ENCODE measurements at regions not wholly inside any gene's neighbourhood (a gene's known extent, or its start where the extent isn't known, plus 50 kb on each side); places are given as distances from the start of the nearest gene placed in this dataset.
A peak's percentile ranks its signal among the peaks of the same experiment; 100 is the strongest.

GRCh38 chr5:4116834-4117233 lies 521.2 kb downstream of the IRX1 start:
- no peak for DNase-seq (ENCODE audit: low read depth in 2 of 2)

GRCh38 chr5:4124221-4124970 lies 528.8 kb downstream of the IRX1 start:
- no peak for DNase-seq (ENCODE audit: low read depth in 2 of 2)

- DNase-seq (ENCODE audit: low read depth in 2 of 2) = no peak
These were observed 533.4 kb downstream of the IRX1 start for GRCh38 chr5:4128994-4129393.

- no peak for DNase-seq (ENCODE audit: low read depth in 2 of 2)
These were observed 533.9 kb downstream of the IRX1 start for GRCh38 chr5:4129523-4129922.

GRCh38 chr5:4130819-4131218 lies 535.2 kb downstream of the IRX1 start:
- no peak for DNase-seq (ENCODE audit: low read depth in 2 of 2)

GRCh38 chr5:4137781-4138180 lies 542.1 kb downstream of the IRX1 start:
- DNase-seq (ENCODE audit: low read depth in 2 of 2) = no peak

GRCh38 chr5:4142842-4143241 lies 547.2 kb downstream of the IRX1 start:
- no peak for DNase-seq (ENCODE audit: low read depth in 2 of 2)

- DNase-seq (ENCODE audit: low read depth in 2 of 2) = no peak
These were observed 548.9 kb downstream of the IRX1 start for GRCh38 chr5:4144411-4145007.

- DNase-seq (ENCODE audit: low read depth in 2 of 2) = no peak
These were observed 549.9 kb downstream of the IRX1 start for GRCh38 chr5:4145511-4145910.

- DNase-seq (ENCODE audit: low read depth in 2 of 2) = no peak
These were observed 552.4 kb downstream of the IRX1 start for GRCh38 chr5:4148009-4148408.

- no peak for DNase-seq (ENCODE audit: low read depth in 2 of 2)
These were observed 554.4 kb downstream of the IRX1 start for GRCh38 chr5:4150067-4150466.

GRCh38 chr5:4156153-4156552 lies 560.5 kb downstream of the IRX1 start:
- DNase-seq (ENCODE audit: low read depth in 2 of 2) = no peak

GRCh38 chr5:4156889-4157288 lies 561.3 kb downstream of the IRX1 start:
- no peak for DNase-seq (ENCODE audit: low read depth in 2 of 2)

GRCh38 chr5:4158750-4159447 lies 563.3 kb downstream of the IRX1 start:
- no peak for DNase-seq (ENCODE audit: low read depth in 2 of 2)

- no peak for DNase-seq (ENCODE audit: low read depth in 2 of 2)
These were observed 564.0 kb downstream of the IRX1 start for GRCh38 chr5:4159681-4160080.

- DNase-seq (ENCODE audit: low read depth in 2 of 2) = no peak
These were observed 568.5 kb downstream of the IRX1 start for GRCh38 chr5:4164167-4164566.

GRCh38 chr5:4180703-4181102 lies 585.1 kb downstream of the IRX1 start:
- DNase-seq (ENCODE audit: low read depth in 2 of 2) = no peak

- no peak for DNase-seq (ENCODE audit: low read depth in 2 of 2)
These were observed 586.5 kb downstream of the IRX1 start for GRCh38 chr5:4182144-4182543.

- no peak for DNase-seq (ENCODE audit: low read depth in 2 of 2)
These were observed 589.5 kb downstream of the IRX1 start for GRCh38 chr5:4185127-4185526.

GRCh38 chr5:4188704-4189103 lies 593.1 kb downstream of the IRX1 start:
- no peak for DNase-seq (ENCODE audit: low read depth in 2 of 2)

- peak; percentile 8 to 10 for DNase-seq (ENCODE audit: low read depth in 2 of 2)
These were observed 593.7 kb downstream of the IRX1 start for GRCh38 chr5:4189317-4189716.

GRCh38 chr5:4191041-4191440 lies 595.4 kb downstream of the IRX1 start:
- no peak for DNase-seq (ENCODE audit: low read depth in 2 of 2)

- no peak for DNase-seq (ENCODE audit: low read depth in 2 of 2)
These were observed 596.1 kb downstream of the IRX1 start for GRCh38 chr5:4191703-4192102.

Measured in stimulated activated CD4-positive, alpha-beta T cell treated with anti-CD3 and anti-CD28 coated beads, Interleukin-15, amount 100 ng/mL, for 48 hours (primary cell).